Myocyte (in vitro differentiated cells): ENCODE measurements at regions not wholly inside any gene's neighbourhood (a gene's known extent, or its start where the extent isn't known, plus 50 kb on each side); places are given as distances from the start of the nearest gene placed in this dataset.
"Not testable (repeated sequence)": the region's sequence is repeated elsewhere in the genome, so short reads cannot be mapped to it uniquely, and the experiment has no call there.

ENCODE experiments used
- DNase-seq: peaks from one replicate; pipeline ENCODE4 v3.0.0-alpha.2; 2012; ENCODE audit warnings: low read depth

- peak; percentile 73 for DNase-seq
Observed at GRCh38 chr2:67322353-67323001, 74.7 kb upstream of the ETAA1 start.

GRCh38 chr2:67323209-67323991, 73.7 kb upstream of the ETAA1 start:
- DNase-seq, result no peak

GRCh38 chr2:67329513-67329912, 67.6 kb upstream of the ETAA1 start:
- DNase-seq, result no peak

GRCh38 chr2:67329951-67330350, 67.2 kb upstream of the ETAA1 start:
- no peak for DNase-seq

GRCh38 chr2:67331419-67332086, 65.6 kb upstream of the ETAA1 start:
- DNase-seq, result not testable (repeated sequence)

- no peak for DNase-seq
Observed at GRCh38 chr2:67337903-67338302, 59.2 kb upstream of the ETAA1 start.

GRCh38 chr2:67338601-67339233, 58.4 kb upstream of the ETAA1 start:
- no peak for DNase-seq

- no peak for DNase-seq
Observed at GRCh38 chr2:67339234-67339885, 57.8 kb upstream of the ETAA1 start.

- no peak for DNase-seq
Observed at GRCh38 chr2:67340133-67341011, 56.8 kb upstream of the ETAA1 start.

GRCh38 chr2:67341012-67341318, 56.2 kb upstream of the ETAA1 start:
- no peak for DNase-seq

GRCh38 chr2:67341336-67341735, 55.8 kb upstream of the ETAA1 start:
- DNase-seq, result no peak

GRCh38 chr2:67342394-67342793, 54.7 kb upstream of the ETAA1 start:
- no peak for DNase-seq

GRCh38 chr2:67346718-67347407, 50.3 kb upstream of the ETAA1 start:
- no peak for DNase-seq
